ENCODE measurements at regions not wholly inside any gene's neighbourhood (a gene's known extent, or its start where the extent isn't known, plus 50 kb on each side); places are given as distances from the start of the nearest gene placed in this dataset.

- DNase-seq (ENCODE audit: low spot score) = no peak
Measured at GRCh38 chrX:51798701-51799100, 55.5 kb downstream of the GSPT2 start.

GRCh38 chrX:51802917-51803688 is 59.9 kb downstream of the GSPT2 start:
- DNase-seq (ENCODE audit: low spot score) = peak; percentile 59

- no peak for DNase-seq (ENCODE audit: low spot score)
Measured at GRCh38 chrX:51803833-51804232, 60.6 kb downstream of the GSPT2 start.

- no peak for DNase-seq (ENCODE audit: low spot score)
Measured at GRCh38 chrX:51804741-51805140, 61.5 kb downstream of the GSPT2 start.

GRCh38 chrX:51813886-51814460 is 70.7 kb downstream of the GSPT2 start:
- DNase-seq (ENCODE audit: low spot score) = no peak

- no peak for DNase-seq (ENCODE audit: low spot score)
Measured at GRCh38 chrX:51824061-51824460, 69.4 kb upstream of the MAGED1 start.

GRCh38 chrX:51825436-51825835 is 68.0 kb upstream of the MAGED1 start:
- DNase-seq (ENCODE audit: low spot score) = no peak

GRCh38 chrX:51834076-51834475 is 59.3 kb upstream of the MAGED1 start:
- DNase-seq (ENCODE audit: low spot score) = no peak

- DNase-seq (ENCODE audit: low spot score) = no peak
Measured at GRCh38 chrX:51836823-51837222, 56.6 kb upstream of the MAGED1 start.

- no peak for DNase-seq (ENCODE audit: low spot score)
Measured at GRCh38 chrX:51837451-51837850, 56.0 kb upstream of the MAGED1 start.

GRCh38 chrX:51837921-51838320 is 55.5 kb upstream of the MAGED1 start:
- DNase-seq (ENCODE audit: low spot score) = no peak
